Left lung (tissue), 4 donors: ENCODE measurements at regions not wholly inside any gene's neighbourhood (a gene's known extent, or its start where the extent isn't known, plus 50 kb on each side); places are given as distances from the start of the nearest gene placed in this dataset.
A peak's percentile ranks its signal among the peaks of the same experiment; 100 is the strongest.

Source experiments
- ATAC-seq: fragments of 200-7000 bp; cut with Tn5 transposase; one replicate; pipeline ENCODE4 v1.9.1; 2020; ENCODE audit warnings: moderate library complexity
- DNase-seq, 4 donors: peaks; one replicate each; pipeline ENCODE4 v3.0.0-alpha.2; 2013 to 2020
- H3K27ac ChIP-seq, 2 donors: fragments of 200-600 bp; sonication (generic) in 1 of 2; one replicate each; pipeline versions ENCODE4 v1.5.0 to v1.8.0; 2020 to 2021
- H3K27me3 ChIP-seq, 2 donors: fragments of 200-600 bp; sonication (generic) in 1 of 2; one replicate each; pipeline versions ENCODE4 v1.5.0 to v1.8.0; 2020 to 2021
- H3K36me3 ChIP-seq, 2 donors: fragments of 200-600 bp; sonication (generic) in 1 of 2; one replicate each; pipeline versions ENCODE4 v1.5.0 to v1.8.0; 2020 to 2021
- H3K4me1 ChIP-seq, 2 donors: fragments of 200-600 bp; one replicate each; pipeline ENCODE4 v1.8.0; 2021
- H3K4me3 ChIP-seq, 2 donors: fragments of 200-600 bp; sonication (generic) in 1 of 2; one replicate each; pipeline versions ENCODE4 v1.5.0 to v1.8.0; 2020 to 2021; ENCODE audit warnings: mild to moderate bottlenecking in 1 of 2
- H3K9me3 ChIP-seq, 2 donors: fragments of 200-600 bp; sonication (generic) in 1 of 2; one replicate each; pipeline versions ENCODE4 v1.5.0 to v1.8.0; 2020 to 2021
- CTCF ChIP-seq, 2 donors: fragments of 200-600 bp; sonication (generic) in 1 of 2; IDR thresholded peaks; one replicate each; pipeline versions ENCODE4 v1.5.0 to v1.8.0; 2021; ENCODE audit warnings: antibody characterized with exemption in 2 of 2
- intact Hi-C, 2 donors: fragments of 100-400 bp; cut with DNase I; formaldehyde crosslinking; loops; one replicate each; pipeline versions ENCODE4 v1.11.2 to v1.14.2; 2022
- donor health status: DM: no; HTN: yes; CAD: no.
- donor health status: DM: no; HTN: no; CAD: no.

GRCh38 chr9:13688990-13689600 is 409.6 kb upstream of the MPDZ start:
- Histone ChIP-seq H3K27me3 (no peaks in the 10 kb centered on the region), H3K9me3 (peaks cover 0 to 8% of the 10 kb centered on the region in 2 donors), H3K36me3 (no peaks in the 10 kb centered on the region), H3K4me1 (no peaks in the 10 kb centered on the region), H3K27ac (no peak overlapping the region), H3K4me3 (no peak overlapping the region)
- peak in 1 of 2 donors; percentile 17 for TF ChIP-seq CTCF (IDR thresholded peaks at IDR 0.05)
- DNase-seq (peak in 1 of 4 donors; percentile 16), ATAC-seq (no peak)
- intact Hi-C loops, result no loop called here

- Histone ChIP-seq H3K27ac (no peak overlapping the region), H3K36me3 (no peaks in the 10 kb centered on the region), H3K4me3 (no peak overlapping the region), H3K27me3 (no peaks in the 10 kb centered on the region), H3K4me1 (no peaks in the 10 kb centered on the region), H3K9me3 (peaks cover 0 to 8% of the 10 kb centered on the region in 2 donors)
- no peak for TF ChIP-seq CTCF (IDR thresholded peaks at IDR 0.05)
- no peak for DNase-seq
- ATAC-seq, result no peak
- intact Hi-C loops, result no loop called here
Observed at GRCh38 chr9:13688223-13688989, 408.9 kb upstream of the MPDZ start.

GRCh38 chr9:13684656-13685055 is 405.2 kb upstream of the MPDZ start:
- H3K4me1 ChIP-seq, result no peaks in the 10 kb centered on the region
- TF ChIP-seq CTCF (IDR thresholded peaks at IDR 0.05), result no peak
- intact Hi-C loops, result no loop called here

GRCh38 chr9:13677801-13678200 is 398.3 kb upstream of the MPDZ start:
- Histone ChIP-seq H3K4me1 (no peaks in the 10 kb centered on the region), H3K27ac (no peak overlapping the region), H3K4me3 (no peak overlapping the region), H3K27me3 (no peaks in the 10 kb centered on the region), H3K36me3 (no peaks in the 10 kb centered on the region), H3K9me3 (no peaks in the 10 kb centered on the region)
- intact Hi-C loops, result no loop called here
- DNase-seq (no peak), ATAC-seq (no peak)
- TF ChIP-seq CTCF (IDR thresholded peaks at IDR 0.05), result no peak

More at GRCh38 chr9:13684656-13685055, 405.2 kb upstream of the MPDZ start:
- DNase-seq (peak in 1 of 4 donors; percentile 18), ATAC-seq (no peak)
- peaks cover 0 to 8% of the 10 kb centered on the region in 2 donors for H3K9me3 ChIP-seq
- no peaks in the 10 kb centered on the region for H3K36me3 ChIP-seq
- H3K27ac ChIP-seq, result no peak overlapping the region
- no peaks in the 10 kb centered on the region for H3K27me3 ChIP-seq
- no peak overlapping the region for H3K4me3 ChIP-seq

- no peak for TF ChIP-seq CTCF (IDR thresholded peaks at IDR 0.05)
- no peak for ATAC-seq
- H3K27ac ChIP-seq, result no peak overlapping the region
- H3K4me1 ChIP-seq, result no peaks in the 10 kb centered on the region
- intact Hi-C loops, result no loop called here
- no peak overlapping the region for H3K4me3 ChIP-seq
- H3K9me3 ChIP-seq, result no peaks in the 10 kb centered on the region
- H3K27me3 ChIP-seq, result no peaks in the 10 kb centered on the region
- no peak for DNase-seq
- no peaks in the 10 kb centered on the region for H3K36me3 ChIP-seq
Observed at GRCh38 chr9:13675638-13676000, 396.1 kb upstream of the MPDZ start.
